ENCODE measurements at regions not wholly inside any gene's neighbourhood (a gene's known extent, or its start where the extent isn't known, plus 50 kb on each side); places are given as distances from the start of the nearest gene placed in this dataset.

DNA sequence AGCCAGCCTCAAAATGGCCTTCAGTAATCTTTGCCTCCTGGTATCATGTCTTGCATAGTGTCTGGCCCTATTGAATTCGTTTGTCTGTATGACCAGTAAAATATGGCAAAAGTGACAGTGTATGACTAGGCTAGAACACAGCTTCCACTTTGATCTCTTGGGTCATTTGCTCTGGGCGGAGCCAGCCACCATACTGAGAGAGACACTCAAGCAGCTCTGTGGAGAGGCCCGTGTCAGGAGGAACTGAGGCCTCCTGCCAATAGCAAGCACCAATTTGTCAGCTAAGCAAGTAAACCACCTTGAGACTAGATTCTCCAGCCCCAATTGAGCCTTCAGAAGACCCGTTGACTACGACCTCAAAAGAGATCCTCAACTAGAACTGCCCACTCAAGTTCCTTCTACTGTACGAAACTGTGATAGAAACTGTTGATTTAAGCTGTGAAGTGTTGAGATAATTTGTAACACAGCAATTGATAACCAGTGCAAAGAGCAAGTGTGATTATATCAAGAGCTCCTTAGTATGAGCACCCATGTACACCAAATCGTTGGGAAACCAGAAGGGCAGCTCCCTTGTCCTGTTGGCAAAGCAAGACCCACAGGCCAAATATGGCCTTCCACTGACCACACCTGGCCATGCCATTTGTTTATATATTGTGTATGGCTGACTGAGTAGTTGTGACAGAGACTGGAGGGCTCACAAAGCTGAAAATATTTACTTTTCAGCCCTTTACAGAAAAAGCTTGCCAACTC is 52.7 kb upstream of the SERBP1 start:
- intact Hi-C loops (cut with DNase I; ENCODE audit: low total_unique reads), result no loop called here
- H3K36me3 ChIP-seq, result no peaks in the 10 kb centered on the region
- no peak overlapping the region for H3K4me3 ChIP-seq

DNA sequence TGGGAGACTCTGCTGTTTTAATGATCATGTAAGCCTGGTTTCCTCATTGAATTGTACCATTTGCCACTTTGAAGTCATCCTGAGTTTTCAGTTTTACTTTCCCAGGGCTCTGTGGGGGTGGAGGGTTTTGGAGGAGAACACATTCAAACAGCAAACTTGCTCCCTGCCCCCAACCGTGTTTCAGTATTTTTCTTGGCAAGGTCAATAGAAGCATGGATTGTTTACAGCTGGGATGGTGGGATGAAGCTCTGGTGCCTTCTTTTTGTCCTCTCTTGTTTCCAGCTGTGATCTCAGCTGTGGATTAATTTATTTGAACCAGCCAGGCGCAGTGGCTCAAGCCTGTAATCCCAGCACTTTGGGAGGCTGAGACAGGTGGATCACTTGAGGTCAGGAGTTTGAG is 54.3 kb upstream of the SERBP1 start:
- H3K4me1 ChIP-seq, result peaks cover 0 to under 1% of the 10 kb centered on the region in 2 donors
- H3K4me3 ChIP-seq, result no peak overlapping the region
- intact Hi-C loops (cut with DNase I; ENCODE audit: low total_unique reads), result no loop called here
- TF ChIP-seq POLR2A (IDR thresholded peaks at IDR 0.05) (no peak), POLR2AphosphoS5 (IDR thresholded peaks at IDR 0.05) (no peak), CTCF (IDR thresholded peaks at IDR 0.05) (no peak)
- H3K9me3 ChIP-seq, result no peaks in the 10 kb centered on the region
- H3K36me3 ChIP-seq, result no peaks in the 10 kb centered on the region
- H3K27ac ChIP-seq, result no peak overlapping the region
- DNase-seq (ENCODE audit: low spot score in 2 of 2), result no peak
- H3K27me3 ChIP-seq, result no peaks in the 10 kb centered on the region

More for the DNA sequence above, 52.7 kb upstream of the SERBP1 start:
- H3K9me3 ChIP-seq, result no peaks in the 10 kb centered on the region
- TF ChIP-seq CTCF (IDR thresholded peaks at IDR 0.05), result no peak
- H3K4me1 ChIP-seq, result peaks cover 0 to 4% of the 10 kb centered on the region in 2 donors
- no peak for DNase-seq (ENCODE audit: low spot score in 2 of 2)
- no peak overlapping the region for H3K27ac ChIP-seq
- H3K27me3 ChIP-seq, result no peaks in the 10 kb centered on the region

DNA sequence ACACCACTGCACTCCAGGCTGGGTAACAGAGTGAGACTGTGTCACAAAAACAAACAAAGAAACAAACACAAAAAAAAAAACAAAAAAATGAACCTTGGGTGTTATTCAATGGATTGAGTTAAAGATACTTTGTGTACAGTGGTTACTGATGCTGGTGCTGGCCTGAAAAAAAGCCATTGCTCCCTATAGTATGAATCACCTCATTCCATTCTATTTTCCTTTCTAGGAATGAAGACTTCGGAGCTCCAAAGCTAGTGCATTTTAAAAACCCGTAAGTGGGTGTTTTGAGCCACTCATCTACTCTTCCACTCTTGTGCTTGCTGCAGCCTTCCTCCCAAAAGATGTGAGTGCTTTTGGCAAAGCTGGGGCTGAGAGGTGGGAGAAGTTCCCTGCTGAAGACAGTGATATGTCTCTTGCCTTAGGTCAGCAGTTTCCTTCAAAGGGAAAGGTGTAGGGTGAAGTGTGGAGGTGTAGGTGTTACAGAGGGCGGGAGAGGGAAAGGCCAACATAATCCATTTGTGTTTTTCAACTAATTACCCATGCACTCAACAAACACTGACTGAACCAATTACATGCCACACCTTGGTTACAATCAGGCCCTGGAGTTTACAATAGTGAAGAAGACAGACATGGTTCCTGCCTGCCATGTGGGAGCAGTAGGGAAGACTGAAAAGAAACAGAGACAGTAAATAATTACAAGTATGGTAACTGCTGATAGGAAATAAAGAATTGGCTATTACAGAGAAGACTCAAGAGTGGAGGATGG is 55.0 kb upstream of the SERBP1 start:
- H3K4me3 ChIP-seq, result no peak overlapping the region
- H3K36me3 ChIP-seq, result no peaks in the 10 kb centered on the region
- H3K27me3 ChIP-seq, result no peaks in the 10 kb centered on the region
- no peaks in the 10 kb centered on the region for H3K9me3 ChIP-seq
- H3K4me1 ChIP-seq, result no peaks in the 10 kb centered on the region
- intact Hi-C loops (cut with DNase I; ENCODE audit: low total_unique reads), result no loop called here
- TF ChIP-seq POLR2AphosphoS5 (IDR thresholded peaks at IDR 0.05), result no peak
- no peak for TF ChIP-seq CTCF (IDR thresholded peaks at IDR 0.05)
- DNase-seq (ENCODE audit: low spot score in 2 of 2), result no peak
- H3K27ac ChIP-seq, result no peak overlapping the region

- Histone ChIP-seq H3K9me3 (no peaks in the 10 kb centered on the region), H3K4me3 (no peak overlapping the region), H3K4me1 (no peaks in the 10 kb centered on the region), H3K27ac (no peak overlapping the region), H3K27me3 (no peaks in the 10 kb centered on the region), H3K36me3 (no peaks in the 10 kb centered on the region)
- no peak for TF ChIP-seq POLR2AphosphoS5 (IDR thresholded peaks at IDR 0.05)
- peak in 2 of 3 donors; percentile 17 to 34 for TF ChIP-seq CTCF (IDR thresholded peaks at IDR 0.05)
- intact Hi-C loops (cut with DNase I; ENCODE audit: low total_unique reads), result loop anchor here (10.0 kb wide), 1 partner anchor 145 kb away; no protein-coding TSS in a partner anchor
- DNase-seq (ENCODE audit: low spot score in 2 of 2), result no peak
Measured at GRCh38 chr1:67489643-67490042, 59.4 kb upstream of the SERBP1 start.

- DNase-seq (ENCODE audit: low spot score in 2 of 2), result no peak
- Histone ChIP-seq H3K27me3 (no peaks in the 10 kb centered on the region), H3K4me3 (no peak overlapping the region), H3K36me3 (no peaks in the 10 kb centered on the region), H3K9me3 (no peaks in the 10 kb centered on the region), H3K4me1 (no peaks in the 10 kb centered on the region), H3K27ac (no peak overlapping the region)
- TF ChIP-seq POLR2A (IDR thresholded peaks at IDR 0.05) (no peak), POLR2AphosphoS5 (IDR thresholded peaks at IDR 0.05) (no peak), CTCF (IDR thresholded peaks at IDR 0.05) (no peak)
- intact Hi-C loops (cut with DNase I; ENCODE audit: low total_unique reads), result loop anchor here (10.0 kb wide), 1 partner anchor 146 kb away; no protein-coding TSS in a partner anchor
Measured at GRCh38 chr1:67491280-67491679, 61.1 kb upstream of the SERBP1 start.

Measured in breast epithelium (tissue), 4 donors.